GM12874 (cell line): ENCODE measurements at regions not wholly inside any gene's neighbourhood (a gene's known extent, or its start where the extent isn't known, plus 50 kb on each side); places are given as distances from the start of the nearest gene placed in this dataset.

Experiments used
- TF ChIP-seq, protein P1 (sequence below): IDR thresholded peaks from 2 replicates; pipeline ENCODE4 v1.5.1; 2011; ENCODE audit warnings: low read depth, mild to moderate bottlenecking, control low read depth, low read length, moderate library complexity; ENCODE audit not compliant: insufficient read depth

DNA sequence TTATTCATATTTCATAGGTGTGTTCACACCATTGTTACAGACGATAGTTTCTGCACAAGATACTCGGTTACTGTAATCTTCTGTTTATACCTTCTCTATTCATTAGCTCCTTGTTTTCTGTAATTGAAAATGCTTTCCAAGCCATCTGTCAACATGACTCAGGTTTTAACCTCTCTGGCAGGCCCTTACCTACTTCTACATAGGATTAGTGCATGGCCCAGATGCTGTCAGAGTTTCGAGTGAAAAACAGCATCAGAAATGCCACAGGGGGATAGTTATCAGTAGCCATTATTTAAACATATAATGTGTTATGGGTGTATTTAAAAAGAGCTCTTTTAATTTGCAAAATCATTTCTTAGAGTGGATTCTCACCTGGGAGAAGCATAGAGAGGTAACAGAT lies 596.4 kb downstream of the FBXO15 start:
- TF ChIP-seq, protein P1, sequence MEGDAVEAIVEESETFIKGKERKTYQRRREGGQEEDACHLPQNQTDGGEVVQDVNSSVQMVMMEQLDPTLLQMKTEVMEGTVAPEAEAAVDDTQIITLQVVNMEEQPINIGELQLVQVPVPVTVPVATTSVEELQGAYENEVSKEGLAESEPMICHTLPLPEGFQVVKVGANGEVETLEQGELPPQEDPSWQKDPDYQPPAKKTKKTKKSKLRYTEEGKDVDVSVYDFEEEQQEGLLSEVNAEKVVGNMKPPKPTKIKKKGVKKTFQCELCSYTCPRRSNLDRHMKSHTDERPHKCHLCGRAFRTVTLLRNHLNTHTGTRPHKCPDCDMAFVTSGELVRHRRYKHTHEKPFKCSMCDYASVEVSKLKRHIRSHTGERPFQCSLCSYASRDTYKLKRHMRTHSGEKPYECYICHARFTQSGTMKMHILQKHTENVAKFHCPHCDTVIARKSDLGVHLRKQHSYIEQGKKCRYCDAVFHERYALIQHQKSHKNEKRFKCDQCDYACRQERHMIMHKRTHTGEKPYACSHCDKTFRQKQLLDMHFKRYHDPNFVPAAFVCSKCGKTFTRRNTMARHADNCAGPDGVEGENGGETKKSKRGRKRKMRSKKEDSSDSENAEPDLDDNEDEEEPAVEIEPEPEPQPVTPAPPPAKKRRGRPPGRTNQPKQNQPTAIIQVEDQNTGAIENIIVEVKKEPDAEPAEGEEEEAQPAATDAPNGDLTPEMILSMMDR: no peak

DNA sequence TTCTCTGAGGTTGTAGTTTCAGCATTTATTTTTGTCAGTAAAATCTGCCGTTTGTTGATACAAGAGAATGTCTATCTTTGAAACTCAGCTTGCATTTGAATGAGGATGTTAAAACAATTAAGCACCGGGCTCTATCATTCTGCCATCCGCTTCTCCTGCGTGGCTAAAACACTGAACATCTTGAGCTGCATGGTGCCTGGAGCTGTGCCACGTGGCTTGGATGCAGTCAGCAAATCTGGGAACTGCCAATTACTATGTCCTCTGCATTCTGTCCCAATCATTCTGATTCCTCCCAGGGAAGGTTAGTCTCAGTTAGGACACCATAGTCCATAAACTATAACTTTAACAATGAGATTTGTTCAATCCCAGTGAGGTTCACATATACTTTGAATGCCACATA lies 598.4 kb downstream of the FBXO15 start:
- TF ChIP-seq, protein P1: no peak

DNA sequence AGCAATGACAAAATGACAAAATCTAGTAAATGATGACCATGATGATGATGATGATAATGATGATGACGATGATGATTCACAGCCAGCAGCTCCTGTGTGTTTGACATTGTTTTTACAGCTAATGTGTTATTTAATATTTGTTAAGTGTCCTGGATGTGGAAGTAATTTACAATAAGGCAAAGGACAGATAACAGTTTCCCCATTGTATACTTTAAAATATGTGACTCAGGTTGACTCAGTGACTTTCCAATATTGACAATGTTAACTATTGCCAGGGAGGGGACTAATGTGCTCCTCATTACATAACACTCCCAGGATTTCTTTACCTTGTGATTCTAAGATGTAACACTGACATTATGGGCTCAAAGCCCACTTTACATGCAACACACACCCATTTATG lies 602.2 kb downstream of the FBXO15 start:
- TF ChIP-seq, protein P1: no peak

DNA sequence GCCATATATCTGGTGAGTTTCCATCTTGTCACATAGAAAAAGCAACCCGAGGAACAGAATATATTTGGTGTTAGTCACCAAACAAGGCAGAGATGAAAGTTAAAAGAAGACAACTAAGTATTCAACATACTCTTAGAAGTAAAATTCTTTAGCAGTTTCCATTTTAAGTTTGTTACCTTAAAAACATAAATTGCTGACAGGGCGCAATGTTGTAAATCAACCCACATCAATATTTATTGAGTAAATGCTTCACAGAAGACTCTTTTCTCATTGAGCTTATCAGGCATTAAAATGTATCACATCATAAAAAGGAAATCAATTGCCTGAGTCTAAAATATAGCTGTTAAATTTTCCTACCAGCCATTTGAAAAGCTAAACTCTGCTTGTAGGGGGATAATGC lies 603.0 kb downstream of the FBXO15 start:
- TF ChIP-seq, protein P1: no peak

DNA sequence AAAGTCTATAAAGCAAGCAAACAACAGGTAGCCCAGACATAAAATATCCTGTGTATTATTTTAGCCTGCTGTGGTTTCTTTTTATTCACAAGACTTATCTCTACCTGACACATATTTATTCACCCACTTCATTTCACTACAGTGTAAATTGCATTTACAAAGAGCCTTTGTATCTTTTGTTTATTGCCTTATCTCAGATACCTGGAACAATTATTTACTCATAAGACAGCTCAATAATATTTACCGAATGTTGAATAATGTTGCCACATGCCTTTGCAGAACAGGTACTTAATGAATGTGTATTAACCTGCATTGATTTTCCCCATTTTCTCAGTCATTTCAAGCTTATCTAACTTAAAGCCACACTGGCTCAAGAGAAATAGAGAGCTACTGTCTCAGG lies 603.6 kb downstream of the FBXO15 start:
- TF ChIP-seq, protein P1: no peak

DNA sequence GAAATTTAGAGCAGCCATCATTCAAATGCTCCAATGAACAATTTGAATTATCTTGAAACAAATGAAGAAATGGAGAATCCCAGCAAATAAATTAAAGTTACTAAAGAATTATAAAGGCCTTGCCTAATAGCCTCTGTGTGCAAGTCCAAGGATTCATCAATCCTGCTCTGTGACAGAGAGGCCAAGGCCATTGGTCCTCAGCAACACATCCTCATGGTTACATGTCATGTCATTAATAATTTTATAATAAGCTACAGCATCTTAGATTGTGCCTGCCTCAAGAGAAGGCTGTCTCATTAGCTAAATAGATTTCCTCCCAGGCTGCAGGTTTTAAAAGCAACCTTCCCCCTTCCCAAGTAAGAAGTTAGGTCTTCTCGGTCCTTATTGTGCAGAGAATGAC lies 611.6 kb downstream of the FBXO15 start:
- TF ChIP-seq, protein P1: no peak

DNA sequence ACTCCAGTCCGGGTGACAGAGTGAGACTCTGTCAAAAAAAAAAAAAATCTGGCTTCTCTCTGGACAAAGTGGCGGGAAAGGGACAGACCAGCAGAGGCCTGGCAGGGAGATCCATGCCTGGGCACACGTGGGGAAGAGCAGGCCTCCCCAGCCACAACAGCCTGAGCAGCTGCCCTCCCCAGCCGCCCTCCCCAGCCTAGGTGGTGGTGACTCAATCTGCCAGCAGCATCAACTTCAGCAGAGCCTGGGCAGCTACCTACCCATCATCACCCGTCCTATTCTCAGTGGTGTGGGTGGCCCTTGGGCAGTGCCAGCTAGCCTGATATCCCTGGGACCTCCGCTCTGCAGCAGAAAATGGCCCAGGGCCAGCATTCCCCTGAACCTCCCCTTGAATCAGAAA lies 612.4 kb downstream of the FBXO15 start:
- TF ChIP-seq, protein P1: no peak

DNA sequence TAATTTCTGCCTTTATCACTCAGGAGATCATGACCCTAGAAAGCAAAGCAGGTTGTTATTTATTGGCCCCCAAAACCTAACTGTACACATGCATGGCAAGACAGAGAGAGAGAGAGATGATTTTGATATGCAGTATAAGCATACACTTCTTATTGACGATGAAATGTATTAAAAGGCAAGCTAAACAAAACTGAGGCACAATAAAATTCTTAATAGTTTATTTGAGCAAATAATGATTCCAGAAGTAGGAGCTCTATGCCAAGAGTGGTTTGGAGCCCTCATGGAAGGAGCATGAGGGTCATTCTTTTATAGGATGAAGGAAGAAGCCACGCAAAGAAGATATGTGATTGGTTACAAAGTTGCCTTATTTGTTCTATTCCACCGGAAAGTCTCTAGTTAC lies 616.0 kb downstream of the FBXO15 start:
- TF ChIP-seq, protein P1: no peak
